Activated CD8-positive, alpha-beta T cell treated with anti-CD3 and anti-CD28 coated beads for 36 hours (primary cell): ENCODE measurements at regions not wholly inside any gene's neighbourhood (a gene's known extent, or its start where the extent isn't known, plus 50 kb on each side); places are given as distances from the start of the nearest gene placed in this dataset.

Experiments
- ATAC-seq: fragments of 200-7000 bp; cut with Tn5 transposase; one replicate; pipeline ENCODE4 v1.10.0; 2021; ENCODE audit warnings: mild to moderate bottlenecking, moderate library complexity
- CTCF ChIA-PET: fragments of 350-600 bp; sonication (Branson Sonifier 250); formaldehyde crosslinking; loops from one replicate; lab custom pipeline; 2021; ENCODE audit warnings: antibody characterized with exemption; lab: Charles Lee
- POLR2A ChIA-PET: fragments of 350-600 bp; sonication (Branson Sonifier 250); formaldehyde crosslinking; loops from one replicate; lab custom pipeline; 2021; ENCODE audit warnings: antibody characterized with exemption; lab: Charles Lee
- DNase-seq: peaks from one replicate; pipeline ENCODE4 v3.0.0-alpha.2; 2020
- H3K27ac Mint-ChIP-seq: one replicate; pipeline ENCODE4 v1.8.0; 2021; ENCODE audit warnings: mild to moderate bottlenecking, mixed read lengths
- H3K27me3 Mint-ChIP-seq: one replicate; pipeline ENCODE4 v1.8.0; 2021; ENCODE audit warnings: mixed read lengths
- H3K36me3 Mint-ChIP-seq: one replicate; pipeline ENCODE4 v1.8.0; 2021; ENCODE audit warnings: low read depth, mixed read lengths
- H3K4me1 Mint-ChIP-seq: one replicate; pipeline ENCODE4 v1.8.0; 2021; ENCODE audit warnings: low read depth, mixed read lengths
- H3K4me3 Mint-ChIP-seq: one replicate; pipeline ENCODE4 v1.8.0; 2021; ENCODE audit warnings: mild to moderate bottlenecking, moderate library complexity, mixed read lengths
- H3K9me3 Mint-ChIP-seq: one replicate; pipeline ENCODE4 v1.8.0; 2021; ENCODE audit warnings: mixed read lengths
- CTCF ChIP-seq: fragments of 200-600 bp; IDR thresholded peaks from one replicate; pipeline ENCODE4 v1.8.0; 2022; ENCODE audit warnings: antibody characterized with exemption, mild to moderate bottlenecking
- intact Hi-C: fragments of 100-400 bp; cut with micrococcal nuclease; formaldehyde crosslinking; loops from one replicate; pipeline ENCODE4 v1.10.0; 2022

DNA sequence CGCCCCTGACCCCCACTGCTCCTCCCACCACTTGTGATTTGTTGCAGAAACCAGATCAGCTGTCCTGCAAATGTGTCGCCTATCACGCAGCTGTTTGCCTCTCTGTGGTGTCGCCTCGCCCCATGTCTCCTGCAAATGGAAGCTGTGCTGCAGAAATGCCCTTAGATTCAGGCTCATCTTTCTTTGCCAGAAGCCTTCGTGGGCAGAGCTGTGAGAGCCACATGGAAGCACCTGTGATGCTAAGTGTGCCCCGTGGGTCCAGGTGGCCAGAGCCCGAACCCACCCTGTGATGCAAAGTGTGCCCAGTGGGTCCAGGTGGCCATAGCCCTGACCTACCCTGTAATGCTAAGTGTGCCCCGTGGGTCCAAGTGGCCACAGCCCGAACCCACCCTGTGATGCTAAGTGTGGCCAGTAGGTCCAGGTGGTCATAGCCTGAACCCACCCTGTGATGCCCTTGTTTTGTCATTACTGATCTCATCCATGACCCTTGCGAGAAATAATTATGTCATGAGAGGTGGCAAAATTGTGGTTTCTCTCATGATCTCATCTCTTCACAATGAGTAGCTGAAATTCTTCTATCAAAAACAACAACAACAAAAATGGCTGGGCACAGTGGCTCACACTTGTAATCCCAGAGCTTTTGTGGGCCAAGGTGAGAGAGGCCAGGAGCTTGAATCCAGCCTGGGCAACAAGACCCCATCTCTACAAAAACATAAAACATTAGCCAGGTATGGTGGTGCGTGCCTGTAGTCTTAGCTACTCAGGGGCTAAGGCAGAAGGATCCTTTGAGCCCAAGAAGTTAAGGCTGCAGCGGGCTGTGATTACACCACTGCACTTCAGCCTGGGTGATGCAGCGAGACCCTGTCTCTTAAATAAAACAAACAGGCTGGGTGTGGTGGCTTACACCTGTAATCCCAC, 187.4 kb downstream of the GOLGA6L6 start:
- H3K36me3 Mint-ChIP-seq, result no peaks in the 10 kb centered on the region
- H3K4me3 Mint-ChIP-seq, result no peak overlapping the region
- H3K27ac Mint-ChIP-seq, result no peak overlapping the region
- H3K27me3 Mint-ChIP-seq, result no peaks in the 10 kb centered on the region
- CTCF ChIA-PET, result interaction anchor here (4.7 kb wide), 1 partner anchor 1870 kb away, joined by 74 read pairs; no protein-coding TSS in a partner anchor
- intact Hi-C loops, result no loop called here
- POLR2A ChIA-PET, result no interaction called here
- DNase-seq, result no peak
- no peak for ATAC-seq
- H3K9me3 Mint-ChIP-seq, result no peaks in the 10 kb centered on the region
- TF ChIP-seq CTCF, result no peak
- H3K4me1 Mint-ChIP-seq, result peaks cover 7% of the 10 kb centered on the region

- H3K4me1 Mint-ChIP-seq, result peaks cover 7% of the 10 kb centered on the region
- no peak for DNase-seq
- H3K27me3 Mint-ChIP-seq, result no peaks in the 10 kb centered on the region
- intact Hi-C loops, result no loop called here
- no peak overlapping the region for H3K27ac Mint-ChIP-seq
- CTCF ChIA-PET, result no interaction called here
- POLR2A ChIA-PET, result no interaction called here
- H3K9me3 Mint-ChIP-seq, result no peaks in the 10 kb centered on the region
- H3K36me3 Mint-ChIP-seq, result no peaks in the 10 kb centered on the region
- no peak overlapping the region for H3K4me3 Mint-ChIP-seq
- TF ChIP-seq CTCF, result no peak
- ATAC-seq, result no peak
Measured at GRCh38 chr15:20352241-20353200, 189.1 kb downstream of the GOLGA6L6 start.

DNA sequence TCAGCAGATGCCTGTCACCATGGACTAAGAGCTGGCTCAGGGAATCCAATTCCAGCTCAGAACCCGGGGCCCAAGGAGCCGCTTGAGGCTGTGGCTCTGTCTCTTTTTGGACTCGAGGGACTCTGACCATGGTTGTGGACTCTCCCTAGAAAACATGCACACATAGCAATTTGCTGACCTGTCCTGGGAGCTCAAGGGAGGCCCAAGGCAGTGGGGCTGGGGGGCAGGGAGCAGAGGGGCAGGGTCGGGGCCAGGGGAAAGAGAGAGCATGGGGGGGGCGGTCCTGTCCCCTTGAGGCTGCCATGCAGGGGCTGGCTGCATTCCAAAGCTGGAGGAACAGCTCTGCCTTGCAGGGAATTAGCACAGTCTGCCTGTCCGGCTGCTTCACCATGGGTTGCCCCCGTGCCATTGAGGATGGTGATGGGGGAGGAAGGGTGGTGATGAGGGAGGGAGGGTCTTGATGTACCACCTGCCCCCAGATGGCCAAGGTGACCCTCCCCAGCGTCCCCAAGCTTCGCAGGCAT, 190.1 kb downstream of the GOLGA6L6 start:
- ATAC-seq (no peak), DNase-seq (no peak)
- Mint-ChIP-seq H3K4me3 (no peak overlapping the region), H3K27me3 (no peaks in the 10 kb centered on the region), H3K27ac (no peak overlapping the region), H3K9me3 (no peaks in the 10 kb centered on the region), H3K36me3 (no peaks in the 10 kb centered on the region), H3K4me1 (peaks cover 3% of the 10 kb centered on the region)
- CTCF ChIA-PET, result no interaction called here
- POLR2A ChIA-PET, result no interaction called here
- intact Hi-C loops, result no loop called here
- TF ChIP-seq CTCF, result no peak

GRCh38 chr15:20349774-20350498, 191.7 kb downstream of the GOLGA6L6 start:
- Mint-ChIP-seq H3K4me1 (no peaks in the 10 kb centered on the region), H3K27me3 (no peaks in the 10 kb centered on the region), H3K36me3 (no peaks in the 10 kb centered on the region), H3K27ac (no peak overlapping the region), H3K4me3 (no peak overlapping the region), H3K9me3 (no peaks in the 10 kb centered on the region)
- no peak for TF ChIP-seq CTCF
- DNase-seq, result no peak
- ChIA-PET POLR2A (no interaction called here), CTCF (no interaction called here)
- no peak for ATAC-seq
- intact Hi-C loops, result no loop called here
